HG03378 (cell line): ENCODE measurements at regions not wholly inside any gene's neighbourhood (a gene's known extent, or its start where the extent isn't known, plus 50 kb on each side); places are given as distances from the start of the nearest gene placed in this dataset.

Experiments
- ATAC-seq: cut with Tn5 transposase; IDR thresholded peaks from one replicate; pipeline ENCODE4 v1.9.1; 2021; ENCODE audit warnings: mild to moderate bottlenecking, moderate library complexity; ENCODE audit not compliant: unreplicated experiment

- no peak for ATAC-seq
Measured at GRCh38 chr2:150319658-150320555, 167.6 kb downstream of the RND3 start.

GRCh38 chr2:150319085-150319484, 168.4 kb downstream of the RND3 start:
- no peak for ATAC-seq

GRCh38 chr2:150312271-150312670, 175.2 kb downstream of the RND3 start:
- ATAC-seq, result no peak

- no peak for ATAC-seq
Measured at GRCh38 chr2:150309311-150310080, 178.0 kb downstream of the RND3 start.

- no peak for ATAC-seq
Measured at GRCh38 chr2:150307258-150307657, 180.2 kb downstream of the RND3 start.

- no peak for ATAC-seq
Measured at GRCh38 chr2:150303281-150303680, 184.2 kb downstream of the RND3 start.

- ATAC-seq, result no peak
Measured at GRCh38 chr2:150298571-150299305, 188.7 kb downstream of the RND3 start.

- no peak for ATAC-seq
Measured at GRCh38 chr2:150296770-150297546, 190.5 kb downstream of the RND3 start.

- no peak for ATAC-seq
Measured at GRCh38 chr2:150295544-150295943, 191.9 kb downstream of the RND3 start.

- ATAC-seq, result no peak
Measured at GRCh38 chr2:150293771-150294170, 193.7 kb downstream of the RND3 start.

- ATAC-seq, result no peak
Measured at GRCh38 chr2:150292807-150293206, 194.7 kb downstream of the RND3 start.

- no peak for ATAC-seq
Measured at GRCh38 chr2:150292192-150292591, 195.3 kb downstream of the RND3 start.

GRCh38 chr2:150286730-150287362, 200.6 kb downstream of the RND3 start:
- no peak for ATAC-seq

- ATAC-seq, result no peak
Measured at GRCh38 chr2:150284116-150284515, 203.4 kb downstream of the RND3 start.

- no peak for ATAC-seq
Measured at GRCh38 chr2:150282771-150283371, 204.6 kb downstream of the RND3 start.

GRCh38 chr2:150282357-150282756, 205.1 kb downstream of the RND3 start:
- ATAC-seq, result no peak

GRCh38 chr2:150280231-150280630, 207.2 kb downstream of the RND3 start:
- no peak for ATAC-seq

- no peak for ATAC-seq
Measured at GRCh38 chr2:150279686-150280085, 207.8 kb downstream of the RND3 start.

GRCh38 chr2:150276737-150277136, 210.7 kb downstream of the RND3 start:
- no peak for ATAC-seq

GRCh38 chr2:150274108-150274507, 213.4 kb downstream of the RND3 start:
- no peak for ATAC-seq
